IMR-90 (cell line): ENCODE measurements at regions not wholly inside any gene's neighbourhood (a gene's known extent, or its start where the extent isn't known, plus 50 kb on each side); places are given as distances from the start of the nearest gene placed in this dataset.
A peak's percentile ranks its signal among the peaks of the same experiment; 100 is the strongest.

Experiments
- ATAC-seq: fragments of 200-7000 bp; cut with Tn5 transposase; 2 replicates; pipeline ENCODE4 v1.9.1; 2020; ENCODE audit warnings: low read depth, mild to moderate bottlenecking, moderate library complexity
- BruUV-seq: library from RNA; stranded (reverse); fragments of 400-500 nt; replicated peaks from 2 replicates; lab custom pipeline; 2021; lab: Mats Ljungman, UMichigan
- CTCF ChIA-PET: fragments of 300-600 bp; formaldehyde crosslinking; extraction: SDS; loops from one replicate; lab custom pipeline; 2021; ENCODE audit warnings: antibody characterized with exemption; lab: Yijun Ruan, JAX
- POLR2A ChIA-PET: fragments of 300-600 bp; sonication (Branson Sonifier 250); formaldehyde crosslinking; loops from one replicate; lab custom pipeline; 2022; ENCODE audit warnings: antibody characterized with exemption; ENCODE audit not compliant: unreplicated experiment; lab: Charles Lee
- DNase-seq: peaks from one replicate; pipeline ENCODE4 v3.0.0; 2013
- H2AFZ ChIP-seq: replicated peaks from 2 replicates; pipeline ENCODE3; 2013; ENCODE audit warnings: low read length, mild to moderate bottlenecking; ENCODE audit not compliant: poor library complexity
- H2AK5ac ChIP-seq: 2 replicates; pipeline ENCODE4 v1.6.1; 2013; ENCODE audit warnings: low read depth, low read length, inconsistent platforms
- H2AK9ac ChIP-seq: replicated peaks from 2 replicates; pipeline ENCODE3; 2013; ENCODE audit warnings: mild to moderate bottlenecking, low read depth, low read length, moderate library complexity; ENCODE audit not compliant: poor library complexity
- H2BK120ac ChIP-seq: 2 replicates; pipeline ENCODE4 v1.6.1; 2013; ENCODE audit warnings: low read depth, low read length, inconsistent platforms
- H2BK15ac ChIP-seq: 3 replicates; pipeline ENCODE4 v1.6.1; 2013; ENCODE audit warnings: low read depth, low read length, inconsistent platforms
- H2BK20ac ChIP-seq: 2 replicates; pipeline ENCODE4 v1.6.1; 2013; ENCODE audit warnings: low read depth, mild to moderate bottlenecking, inconsistent platforms, low read length, moderate library complexity
- H2BK5ac ChIP-seq: 2 replicates; pipeline ENCODE4 v1.6.1; 2013; ENCODE audit warnings: mild to moderate bottlenecking, low read depth, low read length, inconsistent platforms; ENCODE audit not compliant: poor library complexity, severe bottlenecking
- H3K14ac ChIP-seq: replicated peaks from 2 replicates; pipeline ENCODE4 v1.6.1; 2013; ENCODE audit warnings: low read depth, low read length, inconsistent platforms
- H3K18ac ChIP-seq: 2 replicates; pipeline ENCODE4 v1.6.1; 2013; ENCODE audit warnings: low read depth, low read length, control low read depth
- H3K23ac ChIP-seq: 2 replicates; pipeline ENCODE4 v1.6.1; 2013; ENCODE audit warnings: low read depth, low read length, inconsistent platforms
- H3K27ac ChIP-seq: 2 replicates; pipeline ENCODE4 v1.5.1; 2013; ENCODE audit warnings: mild to moderate bottlenecking, control low read depth, low read length; ENCODE audit not compliant: insufficient read depth
- H3K27me3 ChIP-seq: 2 replicates; pipeline ENCODE4 v1.6.1; 2013; ENCODE audit warnings: low read length; ENCODE audit not compliant: control insufficient read depth, insufficient read depth
- H3K36me3 ChIP-seq: 2 replicates; pipeline ENCODE4 v1.6.1; 2013; ENCODE audit warnings: low read length, mixed read lengths; ENCODE audit not compliant: control insufficient read depth, insufficient read depth
- H3K4ac ChIP-seq: 2 replicates; pipeline ENCODE4 v1.6.1; 2013; ENCODE audit warnings: low read depth, low read length, inconsistent platforms
- H3K4me1 ChIP-seq: 2 replicates; pipeline ENCODE4 v1.6.1; 2013; ENCODE audit warnings: low read length, mixed read lengths; ENCODE audit not compliant: control insufficient read depth, insufficient read depth
- H3K4me2 ChIP-seq: 2 replicates; pipeline ENCODE4 v1.6.1; 2013; ENCODE audit warnings: low read depth, mild to moderate bottlenecking, control low read depth, low read length, moderate library complexity
- H3K4me3 ChIP-seq: 2 replicates; pipeline ENCODE4 v1.5.1; 2013; ENCODE audit warnings: low read depth, mild to moderate bottlenecking, control low read depth, low read length, moderate library complexity; ENCODE audit not compliant: insufficient read depth
- H3K56ac ChIP-seq: 2 replicates; pipeline ENCODE4 v1.6.1; 2013; ENCODE audit warnings: low read length, inconsistent platforms; ENCODE audit not compliant: insufficient read depth; ENCODE audit errors: extremely low read depth
- H3K79me1 ChIP-seq, 2 experiments: 2 replicates each; pipeline ENCODE4 v1.6.1; 2013; ENCODE audit warnings: low read length in 2 of 2, inconsistent platforms in 1 of 2, low read depth in 1 of 2
- H3K9ac ChIP-seq: 2 replicates; pipeline ENCODE4 v1.6.1; 2013; ENCODE audit warnings: low read depth, low read length, control low read depth
- H3K9me1 ChIP-seq: 2 replicates; pipeline ENCODE4 v1.6.1; 2013; ENCODE audit warnings: low read length, inconsistent platforms; ENCODE audit not compliant: insufficient read depth
- H3K9me3 ChIP-seq: 2 replicates; pipeline ENCODE4 v1.6.1; 2013; ENCODE audit warnings: low read length; ENCODE audit not compliant: control insufficient read depth, insufficient read depth
- H4K20me1 ChIP-seq: 2 replicates; pipeline ENCODE4 v1.6.1; 2013; ENCODE audit warnings: low read length, inconsistent platforms; ENCODE audit not compliant: insufficient read depth
- H4K5ac ChIP-seq: 2 replicates; pipeline ENCODE4 v1.6.1; 2013; ENCODE audit warnings: mild to moderate bottlenecking, low read depth, low read length, control low read depth
- H4K8ac ChIP-seq, 2 experiments: 2 replicates each; pipeline ENCODE4 v1.6.1; 2013; ENCODE audit warnings: low read depth in 2 of 2, low read length in 2 of 2, control low read depth in 1 of 2, inconsistent platforms in 1 of 2
- H4K91ac ChIP-seq: 2 replicates; pipeline ENCODE4 v1.6.1; 2013; ENCODE audit warnings: low read depth, low read length, inconsistent platforms; ENCODE audit not compliant: insufficient read depth
- BHLHE40 ChIP-seq: fragments of 150-350 bp; IDR thresholded peaks from 2 replicates; pipeline ENCODE4 v1.6.1; 2016; ENCODE audit warnings: mild to moderate bottlenecking, low read depth, low read length
- MAFK ChIP-seq: IDR thresholded peaks from 2 replicates; pipeline ENCODE4 v1.6.1; 2012; ENCODE audit warnings: low read depth, low read length, improper control_type of control experiment
- WGBS, 2 experiments: methylation state at CpG; one replicate each; pipeline versions ENCODE4 v1.1.5 to v1.1.7; 2013; ENCODE audit warnings: missing lambda C conversion rate in 2 of 2; ENCODE audit not compliant: insufficient read length in 1 of 2; ENCODE audit errors: extremely low coverage in 2 of 2; 5-methylcytosine and 5-hydroxymethylcytosine counted together
- dilution Hi-C: fragments of 300-500 bp; cut with HindIII; formaldehyde crosslinking; loops from one replicate; pipeline ENCODE4 v1.14.3; 2018; ENCODE audit warnings: low sequenced_read_pairs; ENCODE audit not compliant: unreplicated experiment
- in situ Hi-C: fragments of 300-500 bp; cut with MboI; formaldehyde crosslinking; loops from 3 replicates; pipeline ENCODE4 v1.14.3; 2019; ENCODE audit warnings: low sequenced_read_pairs, inconsistent platforms, mixed read lengths
- intact Hi-C: fragments of 100-400 bp; cut with micrococcal nuclease; formaldehyde crosslinking; loops from 2 replicates; pipeline ENCODE4 v1.10.0; 2022

- H2AK9ac ChIP-seq, result no peak overlapping the region
- BruUV-seq, result no TSS peak
Measured at GRCh38 chr12:63013302-63013701, 78.4 kb upstream of the PPM1H start.

More at GRCh38 chr12:63013302-63013701, 78.4 kb upstream of the PPM1H start:
- H2BK5ac ChIP-seq, result no peak overlapping the region
- H2BK20ac ChIP-seq, result no peak overlapping the region
- H3K9ac ChIP-seq, result no peak overlapping the region
- H3K56ac ChIP-seq, result no peak overlapping the region
- H3K23ac ChIP-seq, result no peak overlapping the region
- no peak overlapping the region for H3K4me3 ChIP-seq
- ChIA-PET CTCF (no interaction called here), POLR2A (no interaction called here)
- no peak overlapping the region for H3K18ac ChIP-seq
- no peaks in the 10 kb centered on the region for H4K20me1 ChIP-seq
- H2AFZ ChIP-seq, result no peak overlapping the region
- H3K4me2 ChIP-seq, result no peak overlapping the region
- H3K36me3 ChIP-seq, result no peaks in the 10 kb centered on the region
- H4K91ac ChIP-seq, result no peak overlapping the region
- no peak overlapping the region for H2AK5ac ChIP-seq
- H3K27me3 ChIP-seq, result no peaks in the 10 kb centered on the region; the same call in 1 of the 2 replicates
- WGBS, 2 experiments, result 43% methylated on average over 1 of the region's 3 CpGs; no CpG with 5 or more reads in 1 of the 2 experiments
- no peak overlapping the region for H4K5ac ChIP-seq
- no peaks in the 10 kb centered on the region for H3K9me1 ChIP-seq
- no peak for DNase-seq
- H3K4me1 ChIP-seq, result no peaks in the 10 kb centered on the region
- no peak overlapping the region for H3K4ac ChIP-seq
- H3K79me1 ChIP-seq, result no peaks in the 10 kb centered on the region
- ATAC-seq, result no peak
- TF ChIP-seq MAFK (peak; percentile 33; the same call in 1 of the 2 replicates), BHLHE40 (no peak)
- no peak overlapping the region for H2BK15ac ChIP-seq
- intact Hi-C loops (no loop called here), in situ Hi-C loops (no loop called here), dilution Hi-C loops (no loop called here)
- H2BK120ac ChIP-seq, result no peak overlapping the region
- no peak overlapping the region for H3K14ac ChIP-seq
- H4K8ac ChIP-seq, result no peak overlapping the region
- no peaks in the 10 kb centered on the region for H3K9me3 ChIP-seq
- no peak overlapping the region for H3K27ac ChIP-seq
